Loucy (cell line): ENCODE measurements at regions not wholly inside any gene's neighbourhood (a gene's known extent, or its start where the extent isn't known, plus 50 kb on each side); places are given as distances from the start of the nearest gene placed in this dataset.

ENCODE experiments used
- EZH2phosphoT487 ChIP-seq: fragments of 200-600 bp; IDR thresholded peaks from 2 replicates; pipeline ENCODE4 v1.6.1; 2018; ENCODE audit warnings: antibody characterized with exemption, mild to moderate bottlenecking, moderate library complexity, borderline replicate concordance
- TF ChIP-seq, protein P1 (sequence below): fragments of 200-600 bp; sonication (generic); conservative IDR thresholded peaks from 2 replicates; pipeline ENCODE4 v1.5.1; 2014; ENCODE audit warnings: mild to moderate bottlenecking, antibody characterized with exemption, low read length

DNA sequence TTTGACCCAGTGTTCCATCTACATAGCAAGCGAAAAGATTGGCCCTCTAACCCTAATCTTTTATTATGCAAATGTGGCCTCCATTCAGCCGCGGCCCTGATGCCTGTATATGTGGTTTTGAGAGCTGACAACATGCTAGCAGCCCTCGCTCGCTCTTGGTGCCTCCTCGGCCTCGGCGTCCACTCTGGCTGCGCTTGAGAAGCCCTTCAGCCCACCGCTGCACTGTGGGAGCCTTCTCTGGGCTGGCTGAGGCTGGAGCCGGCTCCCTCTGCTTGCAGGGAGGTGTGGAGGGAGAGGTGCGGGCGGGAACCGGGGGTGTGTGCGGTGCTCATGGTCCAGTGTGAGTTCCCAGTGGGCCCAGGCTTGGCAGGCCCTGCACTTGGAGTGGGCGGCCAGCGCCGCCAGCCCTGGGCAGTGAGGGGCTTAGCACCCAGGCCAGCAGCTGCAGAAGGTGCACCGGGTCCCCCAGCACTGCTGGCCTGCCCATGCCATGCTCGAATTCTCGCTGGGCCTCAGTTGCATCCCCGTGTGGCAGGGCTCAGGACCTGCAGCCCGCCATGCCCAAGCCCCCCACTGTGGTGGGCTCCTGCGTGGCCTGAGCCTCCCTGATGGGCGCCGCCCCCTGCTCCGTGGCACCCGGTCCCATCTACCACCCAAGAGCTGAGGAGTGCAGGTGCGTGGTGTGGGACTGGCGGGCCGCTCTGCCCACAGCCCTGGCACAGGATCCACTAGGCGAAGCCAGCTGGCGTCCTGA lies 757.5 kb upstream of the CTNND2 start:
- TF ChIP-seq, protein P1, sequence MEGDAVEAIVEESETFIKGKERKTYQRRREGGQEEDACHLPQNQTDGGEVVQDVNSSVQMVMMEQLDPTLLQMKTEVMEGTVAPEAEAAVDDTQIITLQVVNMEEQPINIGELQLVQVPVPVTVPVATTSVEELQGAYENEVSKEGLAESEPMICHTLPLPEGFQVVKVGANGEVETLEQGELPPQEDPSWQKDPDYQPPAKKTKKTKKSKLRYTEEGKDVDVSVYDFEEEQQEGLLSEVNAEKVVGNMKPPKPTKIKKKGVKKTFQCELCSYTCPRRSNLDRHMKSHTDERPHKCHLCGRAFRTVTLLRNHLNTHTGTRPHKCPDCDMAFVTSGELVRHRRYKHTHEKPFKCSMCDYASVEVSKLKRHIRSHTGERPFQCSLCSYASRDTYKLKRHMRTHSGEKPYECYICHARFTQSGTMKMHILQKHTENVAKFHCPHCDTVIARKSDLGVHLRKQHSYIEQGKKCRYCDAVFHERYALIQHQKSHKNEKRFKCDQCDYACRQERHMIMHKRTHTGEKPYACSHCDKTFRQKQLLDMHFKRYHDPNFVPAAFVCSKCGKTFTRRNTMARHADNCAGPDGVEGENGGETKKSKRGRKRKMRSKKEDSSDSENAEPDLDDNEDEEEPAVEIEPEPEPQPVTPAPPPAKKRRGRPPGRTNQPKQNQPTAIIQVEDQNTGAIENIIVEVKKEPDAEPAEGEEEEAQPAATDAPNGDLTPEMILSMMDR: no peak
- TF ChIP-seq EZH2phosphoT487: no peak
